K562 (cell line): ENCODE measurements at regions not wholly inside any gene's neighbourhood (a gene's known extent, or its start where the extent isn't known, plus 50 kb on each side); places are given as distances from the start of the nearest gene placed in this dataset.

ENCODE experiments used
- CBX2 ChIP-seq: fragments of 200-600 bp; sonication (generic); IDR thresholded peaks from one replicate; pipeline ENCODE4 v1.6.1; 2012; ENCODE audit warnings: mild to moderate bottlenecking, low read length, inconsistent platforms; ENCODE audit not compliant: insufficient read depth, poor library complexity, severe bottlenecking
- HSF4 ChIP-seq: fragments of 250-450 bp; sonication (Bioruptor Pico); IDR thresholded peaks from 2 replicates; pipeline ENCODE4 v2.1.2; 2022; ENCODE audit warnings: mild to moderate bottlenecking, moderate library complexity, borderline replicate concordance
- NELFE ChIP-seq: IDR thresholded peaks from 2 replicates; pipeline ENCODE4 v1.6.1; 2011; ENCODE audit warnings: mild to moderate bottlenecking; ENCODE audit not compliant: insufficient read depth, insufficient read length
- NR1H2 ChIP-seq: sonication (generic); formaldehyde crosslinking; IDR thresholded peaks from 2 replicates; pipeline ENCODE4 v1.4.0; 2020; ENCODE audit warnings: mild to moderate bottlenecking, missing genetic modification reagents
- TF ChIP-seq, protein P1 (sequence below): fragments of 250-450 bp; sonication (Bioruptor Pico); IDR thresholded peaks from 2 replicates; pipeline ENCODE4 v1.8.0; 2021; ENCODE audit warnings: mild to moderate bottlenecking, moderate library complexity
- TF ChIP-seq, protein P2 (sequence below): fragments of 250-450 bp; sonication (Bioruptor Pico); IDR thresholded peaks from 2 replicates; pipeline ENCODE4 v1.8.0; 2022; ENCODE audit warnings: moderate library complexity, mild to moderate bottlenecking, inconsistent platforms
- TF ChIP-seq, protein P3 (sequence below): IDR thresholded peaks from 2 replicates; pipeline ENCODE4 v1.6.1; 2014; ENCODE audit warnings: antibody characterized with exemption

DNA sequence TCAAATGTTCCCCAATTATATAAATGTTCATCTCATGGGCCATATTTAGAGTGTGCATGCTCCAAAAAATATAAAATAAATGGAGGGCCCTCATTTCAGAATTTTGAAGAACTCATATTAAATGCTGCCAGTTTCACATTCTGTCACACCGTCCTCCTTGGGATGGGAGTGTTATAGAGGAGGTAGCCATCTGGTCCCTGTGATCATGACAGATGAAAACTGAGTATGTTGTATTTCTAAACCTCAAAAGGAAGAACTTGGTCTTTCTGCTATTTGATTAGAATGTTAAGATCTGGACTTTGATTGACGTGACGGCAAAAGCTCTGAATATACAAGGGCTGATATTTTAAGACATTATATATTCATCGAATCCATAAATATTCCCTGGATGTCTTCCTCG is 308.0 kb downstream of the RAPGEF2 start (continued):
- no peak for TF ChIP-seq HSF4 (CRISPR knock-in tag)
- TF ChIP-seq, protein P1, sequence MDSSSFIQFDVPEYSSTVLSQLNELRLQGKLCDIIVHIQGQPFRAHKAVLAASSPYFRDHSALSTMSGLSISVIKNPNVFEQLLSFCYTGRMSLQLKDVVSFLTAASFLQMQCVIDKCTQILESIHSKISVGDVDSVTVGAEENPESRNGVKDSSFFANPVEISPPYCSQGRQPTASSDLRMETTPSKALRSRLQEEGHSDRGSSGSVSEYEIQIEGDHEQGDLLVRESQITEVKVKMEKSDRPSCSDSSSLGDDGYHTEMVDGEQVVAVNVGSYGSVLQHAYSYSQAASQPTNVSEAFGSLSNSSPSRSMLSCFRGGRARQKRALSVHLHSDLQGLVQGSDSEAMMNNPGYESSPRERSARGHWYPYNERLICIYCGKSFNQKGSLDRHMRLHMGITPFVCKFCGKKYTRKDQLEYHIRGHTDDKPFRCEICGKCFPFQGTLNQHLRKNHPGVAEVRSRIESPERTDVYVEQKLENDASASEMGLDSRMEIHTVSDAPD (CRISPR knock-in tag) = no peak
- TF ChIP-seq, protein P2, sequence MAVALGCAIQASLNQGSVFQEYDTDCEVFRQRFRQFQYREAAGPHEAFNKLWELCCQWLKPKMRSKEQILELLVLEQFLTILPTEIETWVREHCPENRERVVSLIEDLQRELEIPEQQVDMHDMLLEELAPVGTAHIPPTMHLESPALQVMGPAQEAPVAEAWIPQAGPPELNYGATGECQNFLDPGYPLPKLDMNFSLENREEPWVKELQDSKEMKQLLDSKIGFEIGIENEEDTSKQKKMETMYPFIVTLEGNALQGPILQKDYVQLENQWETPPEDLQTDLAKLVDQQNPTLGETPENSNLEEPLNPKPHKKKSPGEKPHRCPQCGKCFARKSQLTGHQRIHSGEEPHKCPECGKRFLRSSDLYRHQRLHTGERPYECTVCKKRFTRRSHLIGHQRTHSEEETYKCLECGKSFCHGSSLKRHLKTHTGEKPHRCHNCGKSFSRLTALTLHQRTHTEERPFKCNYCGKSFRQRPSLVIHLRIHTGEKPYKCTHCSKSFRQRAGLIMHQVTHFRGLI (CRISPR knock-in tag) = no peak
- TF ChIP-seq, protein P3, sequence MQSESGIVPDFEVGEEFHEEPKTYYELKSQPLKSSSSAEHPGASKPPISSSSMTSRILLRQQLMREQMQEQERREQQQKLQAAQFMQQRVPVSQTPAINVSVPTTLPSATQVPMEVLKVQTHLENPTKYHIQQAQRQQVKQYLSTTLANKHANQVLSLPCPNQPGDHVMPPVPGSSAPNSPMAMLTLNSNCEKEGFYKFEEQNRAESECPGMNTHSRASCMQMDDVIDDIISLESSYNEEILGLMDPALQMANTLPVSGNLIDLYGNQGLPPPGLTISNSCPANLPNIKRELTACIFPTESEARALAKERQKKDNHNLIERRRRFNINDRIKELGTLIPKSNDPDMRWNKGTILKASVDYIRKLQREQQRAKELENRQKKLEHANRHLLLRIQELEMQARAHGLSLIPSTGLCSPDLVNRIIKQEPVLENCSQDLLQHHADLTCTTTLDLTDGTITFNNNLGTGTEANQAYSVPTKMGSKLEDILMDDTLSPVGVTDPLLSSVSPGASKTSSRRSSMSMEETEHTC = no peak
- no peak for TF ChIP-seq NELFE
- no peak for TF ChIP-seq NR1H2 (CRISPR knock-in tag)
- no peak for TF ChIP-seq CBX2
